K562 (cell line): ENCODE measurements at regions not wholly inside any gene's neighbourhood (a gene's known extent, or its start where the extent isn't known, plus 50 kb on each side); places are given as distances from the start of the nearest gene placed in this dataset.

Experiments
- ATAC-seq: fragments of 200-7000 bp; cut with Tn5 transposase; 3 replicates; pipeline ENCODE4 v1.9.1; 2020; ENCODE audit warnings: moderate library complexity
- BruUV-seq: library from RNA; stranded (reverse); fragments of 400-500 nt; replicated peaks from 2 replicates; lab custom pipeline; 2021; lab: Mats Ljungman, UMichigan
- CTCF ChIA-PET: fragments of 300-600 bp; formaldehyde crosslinking; extraction: SDS; loops from one replicate; lab custom pipeline; 2021; ENCODE audit warnings: low intra/inter-chr PET ratio; lab: Yijun Ruan, JAX
- POLR2A ChIA-PET: fragments of 300-600, 350-650 bp; sonication (Branson Sonifier 250); formaldehyde crosslinking; extraction: SDS; loops from one replicate; lab custom pipeline; 2021; ENCODE audit warnings: antibody characterized with exemption, inconsistent platforms; lab: Yijun Ruan, JAX
- DNase-seq, 4 experiments: peaks; one replicate each; pipeline versions ENCODE4 v3.0.0 to v3.0.0-alpha.2; 2011 to 2018; ENCODE audit warnings: low spot score in 3 of 4, mixed read lengths in 3 of 4; ENCODE audit errors: extremely low read depth in 1 of 4
- FAIRE-seq: peaks from 2 replicates; lab custom pipeline; 2011; peaks lifted over from hg19 to GRCh38; lab: Jason Lieb, UNC
- H2AFZ ChIP-seq: 2 replicates; pipeline ENCODE4 v1.6.0; 2011; ENCODE audit warnings: low read depth, low read length, control low read depth, inconsistent platforms
- H3K27ac ChIP-seq: fragments of 200-600 bp; 3 replicates; pipeline ENCODE4 v1.8.0; 2011; ENCODE audit warnings: low read depth, mild to moderate bottlenecking, control low read depth, inconsistent platforms, low read length, moderate library complexity, mixed read lengths; ENCODE audit errors: extremely low read depth
- H3K27me3 ChIP-seq, 2 experiments: fragments of 300-600 bp in 1 of 2; 2 replicates in 1 of 2; 3 replicates in 1 of 2; pipeline versions ENCODE4 v1.6.0 to v1.8.0; 2011; ENCODE audit warnings: inconsistent platforms in 2 of 2, low read length in 2 of 2, mild to moderate bottlenecking in 1 of 2, mixed read lengths in 1 of 2, moderate library complexity in 1 of 2; ENCODE audit not compliant: control insufficient read depth in 2 of 2, insufficient read depth in 2 of 2
- H3K36me3 ChIP-seq: fragments of 300-600 bp; 3 replicates; pipeline ENCODE4 v1.8.0; 2011; ENCODE audit warnings: mild to moderate bottlenecking, low read length, inconsistent platforms; ENCODE audit not compliant: control insufficient read depth, insufficient read depth
- H3K4me1 ChIP-seq, 2 experiments: fragments of 200-600 bp in 1 of 2; replicated peaks in 1 of 2; 2 replicates in 1 of 2; 3 replicates in 1 of 2; pipeline versions ENCODE4 v1.5.1 to v1.8.0; 2011; ENCODE audit warnings: inconsistent platforms in 2 of 2, low read length in 2 of 2, mild to moderate bottlenecking in 1 of 2, mixed read lengths in 1 of 2, moderate library complexity in 1 of 2; ENCODE audit not compliant: control insufficient read depth in 2 of 2, insufficient read depth in 2 of 2
- H3K4me2 ChIP-seq: 2 replicates; pipeline ENCODE4 v1.6.1; 2011; ENCODE audit warnings: low read length, control low read depth, inconsistent platforms, mixed read lengths; ENCODE audit not compliant: insufficient read depth
- H3K4me3 ChIP-seq: fragments of 200-600 bp; sonication (generic), shearing (Covaris generic); 2 replicates; pipeline ENCODE4 v1.5.1; 2016; ENCODE audit warnings: control low read depth, inconsistent platforms
- H3K79me2 ChIP-seq: fragments of 200-600 bp; 3 replicates; pipeline ENCODE4 v1.8.0; 2011; ENCODE audit warnings: low read length, inconsistent platforms; ENCODE audit not compliant: control insufficient read depth, insufficient read depth
- H3K9ac ChIP-seq, 2 experiments: 2 replicates each; pipeline versions ENCODE4 v1.6.0 to v1.6.1; 2011; ENCODE audit warnings: low read depth in 2 of 2, low read length in 2 of 2, control low read depth in 1 of 2, inconsistent platforms in 1 of 2, mild to moderate bottlenecking in 1 of 2, mixed read lengths in 1 of 2; ENCODE audit not compliant: insufficient read depth in 1 of 2
- H3K9me1 ChIP-seq: one replicate; pipeline ENCODE4 v1.6.0; 2011; ENCODE audit warnings: inconsistent platforms, mild to moderate bottlenecking, low read length, moderate library complexity; ENCODE audit not compliant: control insufficient read depth, insufficient read depth
- H3K9me3 ChIP-seq: replicated peaks from 2 replicates; pipeline ENCODE4 v1.5.1; 2011; ENCODE audit warnings: low read depth, low read length, inconsistent platforms; ENCODE audit not compliant: control insufficient read depth, insufficient read depth
- H4K20me1 ChIP-seq: replicated peaks from 2 replicates; pipeline ENCODE4 v1.6.1; 2011; ENCODE audit warnings: low read length, inconsistent platforms, mixed read lengths; ENCODE audit not compliant: control insufficient read depth, insufficient read depth
- IRF9 ChIP-seq: fragments of 450-650 bp; IDR thresholded peaks from 2 replicates; pipeline ENCODE4 v1.6.1; 2016; ENCODE audit warnings: missing biosample characterization, missing genetic modification characterization
- JUND ChIP-seq, 2 experiments: IDR thresholded peaks; 2 replicates in 1 of 2; 3 replicates in 1 of 2; pipeline ENCODE4 v1.6.1; 2011; ENCODE audit warnings: borderline replicate concordance in 2 of 2, low read depth in 2 of 2, low read length in 2 of 2, improper control_type of control experiment in 1 of 2, missing biosample characterization in 1 of 2, missing genetic modification characterization in 1 of 2, missing genetic modification reagents in 1 of 2
- MTA2 ChIP-seq: fragments of 450-650 bp; IDR thresholded peaks from 2 replicates; pipeline ENCODE4 v1.6.1; 2016; ENCODE audit warnings: low read depth
- NR2C1 ChIP-seq, 2 experiments: fragments of 450-650 bp; IDR thresholded peaks; 2 replicates each; pipeline ENCODE4 v1.6.1; 2017; ENCODE audit warnings: mild to moderate bottlenecking in 2 of 2, antibody characterized with exemption in 1 of 2, inconsistent platforms in 1 of 2, missing compliant biosample characterization in 1 of 2, missing genetic modification characterization in 1 of 2
- RBM17 ChIP-seq: fragments of 200-400 bp; formaldehyde crosslinking; IDR thresholded peaks from 2 replicates; pipeline ENCODE4 v1.6.1; 2017; ENCODE audit warnings: low read depth, mild to moderate bottlenecking, low read length, borderline replicate concordance
- RERE ChIP-seq: sonication (generic); formaldehyde crosslinking; IDR thresholded peaks from 2 replicates; pipeline ENCODE4 v1.8.0; 2023; ENCODE audit warnings: missing genetic modification reagents, mild to moderate bottlenecking, borderline replicate concordance
- TAF7 ChIP-seq: fragments of 450-650 bp; IDR thresholded peaks from 2 replicates; pipeline ENCODE4 v1.6.1; 2016; ENCODE audit warnings: missing genetic modification characterization, missing compliant biosample characterization
- XRCC4 ChIP-seq: IDR thresholded peaks from one replicate; pipeline ENCODE4 v1.6.1; 2011; ENCODE audit not compliant: insufficient read depth, insufficient read length; ENCODE audit errors: extremely low read depth
- ZNF239 ChIP-seq: fragments of 250-450 bp; sonication (Bioruptor Pico); IDR thresholded peaks from 2 replicates; pipeline ENCODE4 v1.4.0; 2020; ENCODE audit warnings: mild to moderate bottlenecking
- ZNF263 ChIP-seq: sonication (generic); formaldehyde crosslinking; IDR thresholded peaks from 2 replicates; pipeline ENCODE4 v1.8.0; 2022; ENCODE audit warnings: mild to moderate bottlenecking, missing genetic modification reagents, borderline replicate concordance
- ZNF274 ChIP-seq: IDR thresholded peaks from 2 replicates; pipeline ENCODE4 v1.6.1; 2011; ENCODE audit warnings: low read depth, mild to moderate bottlenecking, low read length, moderate library complexity, borderline replicate concordance
- WGBS: fragments of 100-300 bp; shearing (Covaris generic); methylation state at CpG from one replicate; pipeline ENCODE4 v1.1.6; 2016; ENCODE audit warnings: low coverage, mixed read lengths; ENCODE audit not compliant: insufficient coverage; ENCODE audit errors: missing lambda C conversion rate; 5-methylcytosine and 5-hydroxymethylcytosine counted together
- in situ Hi-C: fragments of 300-500 bp; cut with MboI; formaldehyde crosslinking; loops from 4 replicates; pipeline ENCODE4 v1.15.0; 2018; ENCODE audit warnings: inconsistent platforms, mixed read lengths
- intact Hi-C: fragments of 100-400 bp; cut with micrococcal nuclease; formaldehyde crosslinking; loops from 2 replicates; pipeline ENCODE4 v1.14.2; 2022

GRCh38 chr5:2022436-2022835, 139.7 kb upstream of the IRX4 start:
- no peak overlapping the region for H3K4me3 ChIP-seq
- no peak overlapping the region for H2AFZ ChIP-seq
- POLR2A ChIA-PET, result no interaction called here
- BruUV-seq, result no TSS peak
- no peaks in the 10 kb centered on the region for H3K4me1 ChIP-seq
- no peak overlapping the region for H3K9ac ChIP-seq
- H3K9me1 ChIP-seq, result no peaks in the 10 kb centered on the region
- H3K4me2 ChIP-seq, result no peak overlapping the region
- H3K27ac ChIP-seq, result no peak overlapping the region
- WGBS, result 1% methylated on average over 5 of the region's 5 CpGs
- H3K9me3 ChIP-seq, result no peaks in the 10 kb centered on the region
- CTCF ChIA-PET, result no interaction called here
- FAIRE-seq (no peak), DNase-seq (no peak), ATAC-seq (no peak)
- H3K79me2 ChIP-seq, result no peaks in the 10 kb centered on the region
- intact Hi-C loops, result no loop called here
- H3K27me3 ChIP-seq, result peaks cover 0 to 36% of the 10 kb centered on the region in 2 experiments; a peak in 3 of 5 replicates
- TF ChIP-seq JUND (IDR thresholded peaks at IDR 0.05; ENCODE audit: borderline replicate concordance, low read depth, low read length) (no peak), JUND (tag; IDR thresholded peaks at IDR 0.05; ENCODE audit: borderline replicate concordance, low read depth, low read length) (no peak), TAF7 (tag) (no peak), NR2C1 (IDR thresholded peaks at IDR 0.05) (no peak), NR2C1 (tag; IDR thresholded peaks at IDR 0.05) (no peak), ZNF263 (CRISPR knock-in tag) (no peak), XRCC4 (no peak), RBM17 (no peak), ZNF239 (CRISPR knock-in tag) (no peak), RERE (no peak), IRF9 (tag) (no peak), ZNF274 (no peak), MTA2 (no peak)
- TF ChIP-seq, all 486 proteins: peak for 0
- H4K20me1 ChIP-seq, result no peaks in the 10 kb centered on the region
- no peaks in the 10 kb centered on the region for H3K36me3 ChIP-seq
- in situ Hi-C loops, result no loop called here
